H1 (cell line): ENCODE measurements at regions not wholly inside any gene's neighbourhood (a gene's known extent, or its start where the extent isn't known, plus 50 kb on each side); places are given as distances from the start of the nearest gene placed in this dataset.

Experiments
- CTCF ChIA-PET: fragments of 300-600 bp; sonication (Branson Sonifier 250); formaldehyde crosslinking; loops from one replicate; lab custom pipeline; 2021; ENCODE audit not compliant: partially characterized antibody; lab: Charles Lee
- POLR2A ChIA-PET: fragments of 300-600 bp; sonication (Branson Sonifier 250); formaldehyde crosslinking; loops from one replicate; lab custom pipeline; 2021; ENCODE audit warnings: inconsistent platforms; ENCODE audit not compliant: partially characterized antibody; lab: Charles Lee
- DNase-seq, 2 experiments: peaks; one replicate each; pipeline versions ENCODE4 v3.0.0 to v3.0.0-alpha.2; 2010 to 2022; ENCODE audit warnings: low spot score in 2 of 2, low read depth in 1 of 2, mixed read lengths in 1 of 2
- FAIRE-seq: peaks from 2 replicates; lab custom pipeline; 2011; peaks lifted over from hg19 to GRCh38; lab: Jason Lieb, UNC
- H2AFZ ChIP-seq: 2 replicates; pipeline ENCODE4 v1.8.1; 2012; ENCODE audit warnings: low read length, inconsistent platforms
- H2AK5ac ChIP-seq: 2 replicates; pipeline ENCODE4 v1.6.1; 2013; ENCODE audit warnings: low read depth, low read length
- H2BK120ac ChIP-seq: replicated peaks from 2 replicates; pipeline ENCODE3; 2013; ENCODE audit warnings: low read depth, low read length, inconsistent platforms
- H2BK12ac ChIP-seq: 2 replicates; pipeline ENCODE4 v1.6.1; 2013; ENCODE audit warnings: low read depth, low read length
- H2BK15ac ChIP-seq: 2 replicates; pipeline ENCODE4 v1.6.1; 2013; ENCODE audit warnings: low read length
- H2BK20ac ChIP-seq: 2 replicates; pipeline ENCODE4 v1.6.1; 2013; ENCODE audit warnings: low read length
- H2BK5ac ChIP-seq: 2 replicates; pipeline ENCODE4 v1.6.1; 2013; ENCODE audit warnings: low read depth, low read length
- H3K14ac ChIP-seq: 2 replicates; pipeline ENCODE4 v1.6.1; 2013; ENCODE audit warnings: inconsistent platforms; ENCODE audit not compliant: insufficient read length
- H3K18ac ChIP-seq: 2 replicates; pipeline ENCODE4 v1.6.1; 2013; ENCODE audit warnings: low read length; ENCODE audit errors: extremely low read depth
- H3K23ac ChIP-seq: 2 replicates; pipeline ENCODE4 v1.6.1; 2013; ENCODE audit warnings: inconsistent platforms; ENCODE audit not compliant: insufficient read length
- H3K23me2 ChIP-seq: 2 replicates; pipeline ENCODE4 v1.6.1; 2013; ENCODE audit warnings: low read depth, low read length
- H3K27ac ChIP-seq: 2 replicates; pipeline ENCODE4 v1.6.1; 2011; ENCODE audit warnings: low read depth, low read length, inconsistent platforms
- H3K27me3 ChIP-seq, 4 experiments: replicated peaks in 1 of 4; 1 replicate in 1 of 4; 2 replicates in 3 of 4; pipeline versions ENCODE4 v1.6.1 to v1.8.1; 2011 to 2013; ENCODE audit warnings: low read length in 3 of 4, mild to moderate bottlenecking in 3 of 4, inconsistent platforms in 2 of 4, mixed read lengths in 2 of 4, moderate library complexity in 1 of 4; ENCODE audit not compliant: control insufficient read depth in 3 of 4, insufficient read depth in 3 of 4; ENCODE audit errors: extremely low read depth in 1 of 4
- H3K36me3 ChIP-seq, 4 experiments: 2 replicates each; pipeline versions ENCODE4 v1.6.1 to v1.8.1; 2011 to 2013; ENCODE audit warnings: mild to moderate bottlenecking in 4 of 4, low read length in 3 of 4, moderate library complexity in 2 of 4, control low read depth in 1 of 4, inconsistent platforms in 1 of 4; ENCODE audit not compliant: insufficient read depth in 4 of 4, control insufficient read depth in 2 of 4
- H3K4ac ChIP-seq: replicated peaks from 2 replicates; pipeline ENCODE3; 2013; ENCODE audit warnings: low read length, low read depth, mixed read lengths, inconsistent platforms; ENCODE audit not compliant: insufficient read length
- H3K4me1 ChIP-seq, 4 experiments: replicated peaks in 1 of 4; 1 replicate in 1 of 4; 2 replicates in 3 of 4; pipeline versions ENCODE4 v1.6.1 to v1.8.1; 2011 to 2013; ENCODE audit warnings: low read length in 3 of 4, inconsistent platforms in 2 of 4, mixed read lengths in 1 of 4; ENCODE audit not compliant: insufficient read depth in 4 of 4, control insufficient read depth in 3 of 4
- H3K4me2 ChIP-seq, 2 experiments: 2 replicates each; pipeline versions ENCODE4 v1.6.1 to v1.8.1; 2011 to 2013; ENCODE audit warnings: low read depth in 2 of 2, low read length in 2 of 2, control low read depth in 1 of 2, inconsistent platforms in 1 of 2, mild to moderate bottlenecking in 1 of 2; ENCODE audit not compliant: insufficient read depth in 1 of 2
- H3K4me3 ChIP-seq, 4 experiments: fragments of 200-600, 300-600 bp in 1 of 4; sonication (generic), shearing (Covaris generic), sonication (Bioruptor Twin) in 1 of 4; 2 replicates each; pipeline versions ENCODE4 v1.5.1 to v1.8.1; 2011 to 2016; ENCODE audit warnings: low read length in 4 of 4, low read depth in 3 of 4, control low read depth in 2 of 4, inconsistent platforms in 2 of 4, mild to moderate bottlenecking in 2 of 4, mixed read lengths in 1 of 4, moderate library complexity in 1 of 4; ENCODE audit not compliant: insufficient read depth in 2 of 4; ENCODE audit errors: extremely low read depth in 1 of 4
- H3K56ac ChIP-seq: replicated peaks from 2 replicates; pipeline ENCODE3; 2013; ENCODE audit warnings: low read depth, mild to moderate bottlenecking, mixed read lengths, low read length, inconsistent platforms; ENCODE audit not compliant: insufficient read length
- H3K79me1 ChIP-seq: 2 replicates; pipeline ENCODE4 v1.6.1; 2013; ENCODE audit warnings: low read depth, low read length, control low read depth
- H3K79me2 ChIP-seq, 2 experiments: 2 replicates each; pipeline versions ENCODE4 v1.6.1 to v1.8.1; 2012 to 2013; ENCODE audit warnings: low read length in 2 of 2, mild to moderate bottlenecking in 2 of 2, inconsistent platforms in 1 of 2; ENCODE audit not compliant: insufficient read depth in 2 of 2, control insufficient read depth in 1 of 2
- H3K9ac ChIP-seq, 4 experiments: replicated peaks in 1 of 4; 1 replicate in 1 of 4; 2 replicates in 3 of 4; pipeline versions ENCODE4 v1.6.1 to v1.8.1; 2011 to 2013; ENCODE audit warnings: low read depth in 3 of 4, low read length in 3 of 4, control low read depth in 2 of 4, mild to moderate bottlenecking in 2 of 4, moderate library complexity in 2 of 4, inconsistent platforms in 1 of 4; ENCODE audit errors: extremely low read depth in 1 of 4
- H3K9me3 ChIP-seq, 2 experiments: 2 replicates each; pipeline versions ENCODE4 v1.6.1 to v1.8.1; 2012 to 2013; ENCODE audit warnings: mild to moderate bottlenecking in 2 of 2, moderate library complexity in 2 of 2, control low read depth in 1 of 2, inconsistent platforms in 1 of 2, low read depth in 1 of 2, low read length in 1 of 2, mixed read lengths in 1 of 2; ENCODE audit not compliant: insufficient read depth in 2 of 2
- H4K20me1 ChIP-seq, 2 experiments: replicated peaks in 1 of 2; 2 replicates each; pipeline versions ENCODE3 to v1.8.1; 2011 to 2013; ENCODE audit warnings: inconsistent platforms in 2 of 2, low read length in 2 of 2, mild to moderate bottlenecking in 1 of 2; ENCODE audit not compliant: insufficient read depth in 2 of 2, control insufficient read depth in 1 of 2
- H4K5ac ChIP-seq: 2 replicates; pipeline ENCODE4 v1.6.1; 2013; ENCODE audit warnings: low read length, low read depth, mixed read lengths, inconsistent platforms; ENCODE audit not compliant: insufficient read length
- H4K8ac ChIP-seq: 2 replicates; pipeline ENCODE4 v1.8.0; 2013; ENCODE audit warnings: mild to moderate bottlenecking, moderate library complexity, low read length, inconsistent platforms; ENCODE audit not compliant: insufficient read depth; ENCODE audit errors: extremely low read depth
- H4K91ac ChIP-seq: replicated peaks from 2 replicates; pipeline ENCODE3; 2013; ENCODE audit warnings: low read length, mixed read lengths, inconsistent platforms; ENCODE audit not compliant: insufficient read length
- BACH1 ChIP-seq: IDR thresholded peaks from 2 replicates; pipeline ENCODE4 v1.6.1; 2012; ENCODE audit warnings: low read length, improper control_type of control experiment
- CBX5 ChIP-seq: fragments of 300-800, 300-1000 bp; sonication (generic); IDR thresholded peaks from 2 replicates; pipeline ENCODE4 v1.7.1; 2016; ENCODE audit warnings: antibody characterized with exemption, low read length, low read depth
- CTBP2 ChIP-seq: IDR thresholded peaks from 2 replicates; pipeline ENCODE4 v1.7.0; 2011; ENCODE audit warnings: borderline replicate concordance, mild to moderate bottlenecking, moderate library complexity, mixed read lengths, low read length; ENCODE audit not compliant: insufficient read depth, insufficient read length
- EP300 ChIP-seq, 2 experiments: IDR thresholded peaks; 1 replicate in 1 of 2; 2 replicates in 1 of 2; pipeline ENCODE4 v1.6.1; 2011 to 2012; ENCODE audit warnings: low read depth in 2 of 2, low read length in 2 of 2, mild to moderate bottlenecking in 2 of 2, borderline replicate concordance in 1 of 2, inconsistent platforms in 1 of 2, moderate library complexity in 1 of 2
- HDAC2 ChIP-seq, 2 experiments: fragments of 300-600 bp in 1 of 2; sonication (generic) in 1 of 2; IDR thresholded peaks; 2 replicates each; pipeline ENCODE4 v1.6.1; 2011 to 2012; ENCODE audit warnings: low read depth in 2 of 2, low read length in 2 of 2, mild to moderate bottlenecking in 2 of 2, moderate library complexity in 2 of 2, borderline replicate concordance in 1 of 2, inconsistent platforms in 1 of 2
- JUN ChIP-seq: IDR thresholded peaks from 2 replicates; pipeline ENCODE4 v1.6.1; 2011; ENCODE audit warnings: low read depth, mild to moderate bottlenecking, improper control_type of control experiment, low read length
- RAD21 ChIP-seq, 2 experiments: IDR thresholded peaks in 1 of 2; conservative IDR thresholded peaks in 1 of 2; 2 replicates each; pipeline ENCODE4 v1.6.1; 2011; ENCODE audit warnings: low read depth in 2 of 2, low read length in 2 of 2, improper control_type of control experiment in 1 of 2, inconsistent platforms in 1 of 2, mild to moderate bottlenecking in 1 of 2, moderate library complexity in 1 of 2
- RNF2 ChIP-seq: fragments of 200-900, 300-1000 bp; sonication (generic); IDR thresholded peaks from 2 replicates; pipeline ENCODE4 v1.7.1; 2016; ENCODE audit warnings: borderline replicate concordance, low read depth, mild to moderate bottlenecking, antibody characterized with exemption, low read length; ENCODE audit not compliant: poor library complexity, severe bottlenecking; ENCODE audit errors: missing control alignments
- TEAD4 ChIP-seq: IDR thresholded peaks from 2 replicates; pipeline ENCODE4 v1.6.1; 2012; ENCODE audit warnings: low read depth, low read length, inconsistent platforms, mixed read lengths
- WGBS, 2 experiments: shearing (Covaris generic) in 1 of 2; methylation state at CpG; one replicate each; pipeline versions ENCODE4 v1.1.6 to v1.1.7; 2013 to 2015; ENCODE audit warnings: low lambda C conversion rate in 2 of 2, mixed read lengths in 2 of 2, inconsistent platforms in 1 of 2, low coverage in 1 of 2, missing lambda C conversion rate in 1 of 2; ENCODE audit not compliant: insufficient replicate concordance in 2 of 2, insufficient coverage in 1 of 2, insufficient read length in 1 of 2; ENCODE audit errors: extremely low coverage in 1 of 2, missing lambda C conversion rate in 1 of 2; 5-methylcytosine and 5-hydroxymethylcytosine counted together
- TF ChIP-seq, protein P1 (sequence below): IDR thresholded peaks from 2 replicates; pipeline ENCODE4 v1.6.1; 2012; ENCODE audit warnings: low read length, inconsistent platforms

DNA sequence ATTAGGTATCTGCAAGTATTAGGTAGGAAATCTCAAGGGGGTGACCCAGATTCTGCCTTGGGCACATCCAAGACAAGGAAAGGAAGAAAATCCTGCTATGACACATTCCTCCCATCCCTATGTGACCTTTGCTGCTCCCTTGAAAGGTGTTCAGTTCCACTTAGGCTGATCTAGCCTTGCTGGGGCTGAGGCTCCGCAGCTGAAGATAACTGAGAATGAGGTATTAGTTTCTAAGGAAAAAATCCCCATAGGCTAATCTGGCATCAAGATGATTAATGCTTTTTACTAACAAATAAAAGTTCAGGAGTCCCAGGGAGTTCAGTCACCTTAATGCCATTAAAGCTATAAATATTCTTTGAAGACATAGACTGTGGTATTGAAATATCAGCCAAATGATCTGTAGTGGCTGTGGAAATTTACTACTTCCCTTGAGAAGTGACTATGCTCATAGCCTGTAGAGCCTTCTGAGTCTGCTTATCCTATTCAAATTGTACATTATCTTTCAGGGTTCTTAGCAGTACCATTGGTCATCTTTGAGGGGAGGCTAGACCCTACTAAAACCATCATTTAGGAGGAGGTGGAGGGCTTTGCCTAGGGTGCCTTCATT lies 239.9 kb upstream of the RAG2 start:
- H4K5ac ChIP-seq: no peak overlapping the region
- H3K27me3 ChIP-seq: no peaks in the 10 kb centered on the region
- H4K8ac ChIP-seq: no peak overlapping the region
- no peak overlapping the region for H2BK120ac ChIP-seq
- no peaks in the 10 kb centered on the region for H3K79me2 ChIP-seq
- no peak overlapping the region for H4K91ac ChIP-seq
- no peak overlapping the region for H2BK15ac ChIP-seq
- H3K27ac ChIP-seq: no peak overlapping the region
- H2BK12ac ChIP-seq: no peak overlapping the region
- H3K14ac ChIP-seq: no peak overlapping the region
- H2BK20ac ChIP-seq: no peak overlapping the region
- no peaks in the 10 kb centered on the region for H3K23me2 ChIP-seq
- H4K20me1 ChIP-seq: no peaks in the 10 kb centered on the region
- H3K9me3 ChIP-seq: no peaks in the 10 kb centered on the region
- no peak overlapping the region for H3K18ac ChIP-seq
- H3K79me1 ChIP-seq: no peaks in the 10 kb centered on the region
- H2BK5ac ChIP-seq: no peak overlapping the region
- no peak overlapping the region for H2AFZ ChIP-seq
- CTCF ChIA-PET: interaction anchor here (0.6 to 1.4 kb wide), 2 partner anchors 12 to 91 kb away, joined by 3 to 5 read pairs; no protein-coding TSS in a partner anchor
- FAIRE-seq: no peak
- H3K9ac ChIP-seq: no peak overlapping the region
- no peak overlapping the region for H2AK5ac ChIP-seq
- no peak for DNase-seq
- H3K4me2 ChIP-seq: no peak overlapping the region
- no peaks in the 10 kb centered on the region for H3K36me3 ChIP-seq
- no peak overlapping the region for H3K23ac ChIP-seq
- H3K4me3 ChIP-seq: no peak overlapping the region
- H3K4ac ChIP-seq: no peak overlapping the region
- H3K4me1 ChIP-seq: no peaks in the 10 kb centered on the region
- H3K56ac ChIP-seq: no peak overlapping the region
- 100% methylated on average over 1 of the region's 1 CpG; no CpG with 5 or more reads in 1 of the 2 experiments for WGBS, 2 experiments
- POLR2A ChIA-PET: no interaction called here
- TF ChIP-seq HDAC2 (IDR thresholded peaks at IDR 0.05; ENCODE audit: borderline replicate concordance in 1 of 2, low read depth in 2 of 2, low read length in 2 of 2): no peak
- TF ChIP-seq, protein P1, sequence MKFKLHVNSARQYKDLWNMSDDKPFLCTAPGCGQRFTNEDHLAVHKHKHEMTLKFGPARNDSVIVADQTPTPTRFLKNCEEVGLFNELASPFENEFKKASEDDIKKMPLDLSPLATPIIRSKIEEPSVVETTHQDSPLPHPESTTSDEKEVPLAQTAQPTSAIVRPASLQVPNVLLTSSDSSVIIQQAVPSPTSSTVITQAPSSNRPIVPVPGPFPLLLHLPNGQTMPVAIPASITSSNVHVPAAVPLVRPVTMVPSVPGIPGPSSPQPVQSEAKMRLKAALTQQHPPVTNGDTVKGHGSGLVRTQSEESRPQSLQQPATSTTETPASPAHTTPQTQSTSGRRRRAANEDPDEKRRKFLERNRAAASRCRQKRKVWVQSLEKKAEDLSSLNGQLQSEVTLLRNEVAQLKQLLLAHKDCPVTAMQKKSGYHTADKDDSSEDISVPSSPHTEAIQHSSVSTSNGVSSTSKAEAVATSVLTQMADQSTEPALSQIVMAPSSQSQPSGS: no peak
- no peak for TF ChIP-seq RAD21 (IDR thresholded peaks at IDR 0.05 in 1 of 2, conservative IDR thresholded peaks at IDR 0.05 in 1 of 2; ENCODE audit: low read depth in 2 of 2, low read length in 2 of 2)
- TF ChIP-seq CBX5: no peak
- no peak for TF ChIP-seq CTBP2
- no peak for TF ChIP-seq BACH1
- TF ChIP-seq JUN: no peak
- TF ChIP-seq TEAD4: no peak
- TF ChIP-seq RNF2: no peak
- no peak for TF ChIP-seq EP300 (IDR thresholded peaks at IDR 0.05; ENCODE audit: borderline replicate concordance in 1 of 2, low read depth in 2 of 2, low read length in 2 of 2)
